ENCODE measurements at regions not wholly inside any gene's neighbourhood (a gene's known extent, or its start where the extent isn't known, plus 50 kb on each side); places are given as distances from the start of the nearest gene placed in this dataset.

GRCh38 chr4:66575008-66575696, 904.9 kb upstream of the EPHA5 start:
- TF ChIP-seq EZH2 (IDR thresholded peaks at IDR 0.05; ENCODE audit: insufficient read depth, poor library complexity, severe bottlenecking) = no peak
- TF ChIP-seq EZH2phosphoT487 (IDR thresholded peaks at IDR 0.05; ENCODE audit: insufficient read depth, low read depth) = no peak

All from GM23248 (cell line).